ENCODE measurements at regions not wholly inside any gene's neighbourhood (a gene's known extent, or its start where the extent isn't known, plus 50 kb on each side); places are given as distances from the start of the nearest gene placed in this dataset.
"Not testable (repeated sequence)": the region's sequence is repeated elsewhere in the genome, so short reads cannot be mapped to it uniquely, and the experiment has no call there.

GRCh38 chr3:27630885-27631284 is 91.2 kb downstream of the EOMES start:
- DNase-seq (ENCODE audit: low read depth), result no peak

DNA sequence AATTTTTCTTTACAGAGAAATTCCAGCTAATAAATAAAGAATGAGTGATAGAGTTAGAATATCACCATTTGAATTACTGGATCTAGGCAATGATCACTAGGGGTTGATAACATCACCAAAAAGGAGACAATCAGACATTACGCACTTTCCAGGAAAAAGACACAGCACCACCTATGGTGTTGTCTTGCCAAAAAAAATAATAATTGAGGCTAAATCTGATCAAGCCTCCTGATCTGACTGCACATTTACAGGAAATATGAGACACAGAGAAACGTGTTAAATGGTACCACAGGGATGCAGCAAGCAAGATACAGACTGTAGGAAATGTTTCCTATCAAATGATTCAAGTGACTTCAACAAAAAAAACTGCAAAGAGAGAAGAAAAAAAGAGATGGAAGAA is 92.8 kb downstream of the EOMES start:
- no peak for DNase-seq (ENCODE audit: low read depth)

DNA sequence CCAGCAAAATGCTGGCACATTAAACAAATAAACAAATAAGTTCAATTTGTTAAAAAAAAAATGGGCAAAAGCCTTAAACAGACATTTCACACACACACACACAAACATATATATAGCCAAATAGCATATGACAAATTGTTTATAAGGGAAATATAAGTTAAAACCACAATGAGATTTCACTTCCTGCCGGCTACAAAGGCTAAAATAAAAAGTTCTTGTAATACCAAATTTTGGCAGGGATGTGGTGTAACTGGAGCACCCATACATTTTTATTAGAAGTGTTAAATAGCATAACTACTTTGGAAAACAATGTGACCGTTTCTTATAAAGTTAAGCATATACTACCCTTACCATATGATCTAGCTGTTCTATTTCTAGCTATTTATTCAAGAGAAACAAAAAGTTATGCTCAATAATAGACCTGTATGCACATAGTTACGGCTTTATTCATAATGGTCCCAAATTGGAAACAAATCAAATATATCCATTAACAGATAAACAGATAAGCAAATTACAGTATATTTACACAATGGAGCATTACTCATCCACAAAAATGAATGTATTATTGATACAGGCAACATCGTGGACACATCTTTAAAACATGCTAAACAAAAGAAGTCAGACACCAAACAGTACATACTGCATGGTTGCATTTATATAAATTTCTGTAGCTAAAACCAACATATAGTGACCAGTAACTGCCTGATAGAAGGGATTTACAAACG is 93.9 kb downstream of the EOMES start:
- DNase-seq (ENCODE audit: low read depth), result no peak

GRCh38 chr3:27626596-27627118 is 95.5 kb downstream of the EOMES start:
- no peak for DNase-seq (ENCODE audit: low read depth)

DNA sequence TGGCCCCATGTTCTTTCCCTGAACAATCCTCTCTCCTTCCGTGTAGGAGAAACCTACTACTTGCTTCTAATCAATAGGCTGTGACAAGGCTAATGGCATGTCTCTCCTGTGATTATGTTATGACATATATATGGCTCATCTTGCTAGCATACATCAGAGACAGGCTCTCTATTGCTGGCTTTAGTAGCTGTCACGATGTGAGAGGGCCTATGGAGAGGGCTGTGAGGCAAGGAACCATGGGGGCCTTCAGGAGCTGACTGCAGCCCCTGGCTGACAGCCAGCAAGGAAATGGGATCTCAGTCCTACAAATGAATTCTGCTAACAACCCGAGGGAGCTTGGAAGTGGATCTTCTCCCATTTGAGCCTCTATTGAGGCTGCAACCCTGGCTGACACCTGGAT is 96.3 kb downstream of the EOMES start:
- DNase-seq (ENCODE audit: low read depth), result no peak

- no peak for DNase-seq (ENCODE audit: low read depth)
These were observed 98.9 kb downstream of the EOMES start for GRCh38 chr3:27623085-27623753.

- no peak for DNase-seq (ENCODE audit: low read depth)
These were observed 104.6 kb downstream of the EOMES start for GRCh38 chr3:27617552-27617951.

DNA sequence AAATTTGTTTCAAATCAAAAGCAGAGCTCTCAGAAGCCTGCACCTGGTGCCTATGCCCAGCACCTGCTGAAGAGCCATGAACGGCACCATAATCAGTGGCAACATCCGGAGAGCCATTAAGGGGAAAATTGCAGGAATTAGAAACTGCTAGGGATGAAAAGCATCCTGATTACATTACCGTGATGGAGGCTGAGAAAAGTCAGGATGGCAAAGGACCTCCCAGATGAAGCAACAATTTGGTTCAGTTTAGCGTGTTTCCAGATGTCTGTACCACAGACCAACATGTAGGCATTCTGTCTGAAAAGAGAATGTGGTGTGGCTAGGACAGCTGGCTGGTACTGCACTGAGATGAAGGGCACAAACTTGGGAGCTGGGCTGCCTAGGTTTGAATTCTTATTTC is 106.1 kb downstream of the EOMES start:
- DNase-seq (ENCODE audit: low read depth), result no peak

DNA sequence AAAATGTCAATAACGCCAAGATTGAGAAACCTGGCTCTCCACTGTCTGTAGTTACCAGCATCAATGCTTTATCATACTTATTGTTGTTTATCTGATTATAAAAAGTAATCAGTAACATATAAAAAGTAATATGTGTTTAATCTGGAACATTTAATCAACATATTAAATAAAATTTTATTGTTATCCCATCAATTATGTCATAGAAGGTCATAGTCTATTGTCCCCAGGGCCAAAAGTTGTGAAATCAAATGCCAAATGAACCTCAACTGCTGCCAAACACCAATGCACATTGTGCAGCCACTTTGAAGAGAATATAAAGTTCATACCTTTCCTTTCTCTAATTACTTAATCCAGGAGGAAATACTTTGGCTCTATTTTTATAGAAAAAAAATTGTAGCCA is 106.6 kb downstream of the EOMES start:
- DNase-seq (ENCODE audit: low read depth), result no peak

DNA sequence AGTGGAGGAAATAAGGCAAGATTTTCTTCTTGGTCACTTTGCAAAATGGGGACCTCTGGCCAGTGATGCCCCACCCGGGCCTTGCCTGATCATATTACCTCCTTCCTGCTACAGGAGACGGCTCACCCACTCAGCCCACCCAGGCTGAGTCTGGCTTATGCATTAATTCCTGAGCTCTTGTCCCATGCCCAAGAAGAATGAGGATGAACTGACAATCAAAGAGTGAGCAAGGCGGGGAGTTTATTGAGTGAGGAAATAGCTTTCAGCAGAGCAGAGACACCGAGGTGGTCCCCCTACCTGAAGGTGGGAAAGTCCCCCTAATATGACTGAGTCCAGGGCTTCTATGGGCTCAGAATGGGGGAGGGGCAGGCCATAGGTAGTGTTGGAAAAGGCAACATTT is 107.5 kb downstream of the EOMES start:
- no peak for DNase-seq (ENCODE audit: low read depth)

GRCh38 chr3:27613846-27614500 is 108.2 kb downstream of the EOMES start:
- DNase-seq (ENCODE audit: low read depth), result no peak

DNA sequence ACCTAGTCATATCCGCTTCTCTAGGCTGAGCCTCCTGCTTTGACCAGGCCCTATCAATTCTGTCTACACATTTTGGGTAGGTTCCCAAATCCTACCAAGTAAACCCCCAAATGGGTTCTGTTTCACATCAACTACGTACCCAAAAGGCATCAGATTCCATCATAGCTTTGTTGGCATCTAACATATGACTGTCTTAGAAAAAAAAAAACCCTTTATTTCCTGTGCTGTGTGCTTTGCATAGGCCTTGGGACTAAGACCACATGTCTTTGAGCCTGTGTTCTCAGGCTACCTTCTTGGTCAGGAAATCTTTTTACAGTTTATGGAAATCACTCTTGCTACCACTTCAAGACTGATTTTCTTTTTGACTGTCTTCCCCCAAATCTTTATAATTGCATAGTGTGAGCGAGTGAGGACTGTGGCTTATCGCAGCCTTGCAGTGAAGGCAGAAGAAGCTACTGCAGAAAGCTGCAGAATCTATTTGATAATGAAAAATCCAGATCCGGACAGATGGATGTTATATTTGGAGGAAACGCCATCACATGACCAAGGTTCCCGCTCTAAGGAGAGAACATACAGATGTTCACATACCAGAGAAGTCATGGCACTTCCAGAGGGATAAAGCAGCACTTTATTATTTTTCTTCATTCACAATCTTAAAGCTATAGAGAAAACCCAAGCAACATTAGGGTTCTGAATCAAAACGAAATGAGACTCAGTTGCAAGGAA is 111.2 kb downstream of the EOMES start:
- no peak for DNase-seq (ENCODE audit: low read depth)

DNA sequence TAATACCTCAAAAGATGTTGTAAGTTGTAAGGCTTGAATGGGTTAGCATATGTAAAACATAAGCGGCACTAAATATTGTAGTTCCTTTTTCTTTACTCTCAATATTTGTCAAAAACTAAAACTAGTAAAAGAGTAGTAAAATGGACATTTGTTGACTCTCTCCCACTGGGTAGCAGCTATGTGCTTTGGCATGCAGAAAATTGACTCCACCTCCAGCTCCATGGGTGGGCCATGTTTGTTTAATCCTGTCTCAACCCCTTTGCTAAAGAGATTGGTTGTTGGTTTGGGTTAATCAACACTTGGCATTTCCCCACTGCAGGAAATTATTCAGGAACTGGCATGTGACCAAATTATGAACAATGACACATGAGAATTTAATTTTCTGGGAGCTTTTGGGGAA is 114.8 kb downstream of the EOMES start:
- DNase-seq (ENCODE audit: low read depth), result no peak

GRCh38 chr3:27606537-27606936 is 115.6 kb downstream of the EOMES start:
- no peak for DNase-seq (ENCODE audit: low read depth)

DNA sequence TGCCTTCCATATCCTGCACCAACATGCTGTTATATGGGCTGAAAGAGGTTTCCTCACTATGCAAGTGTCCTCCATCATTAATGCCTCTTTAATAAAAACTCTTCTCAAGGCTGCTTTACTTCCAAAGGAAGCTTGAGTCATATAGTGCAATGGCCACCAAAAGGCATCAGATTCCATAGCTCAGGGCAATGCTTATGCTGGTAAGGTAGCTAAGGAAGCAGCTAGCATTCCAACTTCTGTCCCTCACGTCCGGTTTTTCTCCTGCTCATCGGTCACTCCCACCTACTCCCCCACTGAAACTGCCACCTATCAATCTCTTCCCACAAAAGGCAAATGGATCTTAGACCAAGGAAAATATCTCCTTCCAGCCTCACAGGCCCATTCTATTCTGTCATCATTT is 117.1 kb upstream of the SLC4A7 start:
- DNase-seq (ENCODE audit: low read depth), result not testable (repeated sequence)

GRCh38 chr3:27599741-27600140 is 115.6 kb upstream of the SLC4A7 start:
- not testable (repeated sequence) for DNase-seq (ENCODE audit: low read depth)

- DNase-seq (ENCODE audit: low read depth), result no peak
These were observed 112.7 kb upstream of the SLC4A7 start for GRCh38 chr3:27596921-27597320.

DNA sequence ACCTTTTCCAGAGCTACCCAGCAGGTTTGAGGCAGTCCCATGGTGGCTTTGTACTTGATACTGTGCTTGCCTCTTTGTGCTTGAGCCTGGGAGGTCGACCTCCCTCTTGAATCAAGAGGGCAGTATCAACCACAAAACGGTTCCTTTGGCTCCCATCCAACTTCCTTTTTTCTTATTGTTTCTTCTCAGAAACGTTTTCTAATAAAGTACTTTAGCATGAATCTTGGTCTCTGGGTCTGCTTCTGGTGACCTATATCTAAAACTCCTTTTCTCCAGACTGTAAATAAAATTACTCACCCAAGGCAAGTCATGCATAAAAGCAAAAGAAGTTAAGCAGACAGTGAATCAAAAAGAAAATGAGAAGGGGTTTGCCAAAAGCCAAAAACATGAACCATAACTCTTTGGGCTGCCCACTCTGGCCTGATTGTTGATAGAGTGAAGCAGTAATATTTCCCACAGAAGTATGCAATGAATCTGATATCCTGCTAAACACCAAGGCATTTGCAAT is 112.2 kb upstream of the SLC4A7 start:
- DNase-seq (ENCODE audit: low read depth), result no peak

GRCh38 chr3:27594096-27594690 is 110.0 kb upstream of the SLC4A7 start:
- no peak for DNase-seq (ENCODE audit: low read depth)

DNA sequence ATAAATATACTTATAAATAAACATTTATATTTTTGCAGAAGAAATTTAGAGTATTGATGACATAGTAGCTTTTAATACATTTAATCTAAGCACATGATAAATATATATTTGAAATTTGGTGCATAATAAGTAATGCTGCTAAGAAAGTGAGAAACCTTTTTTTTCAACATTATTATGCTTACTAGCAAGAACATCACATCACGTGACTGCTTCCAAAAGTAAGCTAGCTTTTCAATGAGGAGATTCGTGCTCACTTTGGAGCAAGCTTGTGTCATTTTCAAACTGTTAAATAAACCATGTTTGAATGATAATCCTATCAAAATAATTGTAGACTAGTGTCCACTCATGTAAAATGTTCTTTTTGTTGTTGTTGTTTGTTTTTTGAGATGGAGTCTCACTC is 109.0 kb upstream of the SLC4A7 start:
- no peak for DNase-seq (ENCODE audit: low read depth)

DNA sequence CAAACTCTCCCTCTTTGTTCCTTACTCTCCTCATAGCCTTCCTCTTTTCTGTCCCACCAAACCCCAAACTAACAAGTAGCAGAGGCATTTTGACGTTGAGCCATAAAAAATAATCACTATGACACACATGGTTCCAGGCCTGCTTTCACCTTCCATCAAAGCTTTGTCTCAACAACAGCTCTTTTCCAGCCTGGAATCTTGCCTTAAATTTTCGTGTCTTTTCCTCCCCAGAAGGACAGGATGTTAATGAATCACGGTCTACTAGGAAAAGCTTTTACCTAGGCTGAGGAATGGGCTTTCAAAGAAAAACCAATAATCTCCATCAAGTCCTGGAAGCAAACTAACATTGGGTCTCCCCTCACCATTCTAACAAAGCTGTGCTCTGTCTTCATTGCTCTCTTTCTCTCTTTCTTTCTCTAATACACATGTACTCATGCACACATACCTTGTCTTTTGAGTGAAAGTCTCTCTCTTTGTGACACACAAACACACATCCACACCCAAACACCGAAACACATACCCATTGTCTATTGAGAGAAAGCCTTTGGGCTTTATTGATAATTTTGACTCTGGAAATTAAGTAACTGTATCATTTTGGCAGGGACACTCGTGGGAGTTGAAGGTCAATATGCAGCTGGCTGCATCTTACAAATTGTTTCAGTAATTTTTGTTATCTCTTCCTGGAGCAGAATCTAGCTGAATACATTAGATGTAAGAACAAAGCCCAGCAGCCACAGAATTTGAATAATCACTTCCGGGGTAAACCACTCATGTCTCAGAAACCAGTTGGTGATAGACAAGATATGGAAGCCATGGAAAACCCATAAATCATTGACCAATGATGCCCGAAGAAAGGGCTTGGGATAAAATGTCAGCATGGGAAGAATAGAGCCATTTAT is 107.4 kb upstream of the SLC4A7 start:
- no peak for DNase-seq (ENCODE audit: low read depth)

Measured in HS-27A (cell line).